HG02870 (cell line): ENCODE measurements at regions not wholly inside any gene's neighbourhood (a gene's known extent, or its start where the extent isn't known, plus 50 kb on each side); places are given as distances from the start of the nearest gene placed in this dataset.
"Not testable (repeated sequence)": the region's sequence is repeated elsewhere in the genome, so short reads cannot be mapped to it uniquely, and the experiment has no call there.

Experiments used
- ATAC-seq: cut with Tn5 transposase; IDR thresholded peaks from one replicate; pipeline ENCODE4 v1.9.1; 2021; ENCODE audit warnings: mild to moderate bottlenecking, moderate library complexity; ENCODE audit not compliant: unreplicated experiment

GRCh38 chr19:14328406-14328805, 52.8 kb upstream of the ADGRE5 start:
- no peak for ATAC-seq

- ATAC-seq: not testable (repeated sequence)
Measured at GRCh38 chr19:14327061-14327460, 54.2 kb upstream of the ADGRE5 start.

DNA sequence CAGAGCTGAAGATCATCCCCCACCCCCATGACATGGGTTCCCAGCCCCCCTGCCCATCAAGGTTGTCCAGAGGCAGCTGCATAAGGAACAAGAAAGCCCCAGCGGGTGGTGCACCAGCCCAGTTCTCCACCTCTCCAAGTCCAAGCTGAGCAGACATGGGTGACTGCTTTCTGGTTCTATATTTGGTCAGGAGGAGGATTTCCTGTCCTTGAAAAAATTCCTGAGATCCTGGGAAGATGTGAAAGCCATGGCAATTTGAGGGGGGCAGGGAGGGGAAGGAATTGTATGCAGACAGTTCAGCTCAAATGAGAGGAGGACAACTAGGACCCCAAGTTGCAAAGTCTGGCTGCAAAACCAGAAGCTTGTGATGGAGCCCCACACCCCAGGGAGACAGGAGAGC, 55.4 kb upstream of the ADGRE5 start:
- ATAC-seq: no peak

DNA sequence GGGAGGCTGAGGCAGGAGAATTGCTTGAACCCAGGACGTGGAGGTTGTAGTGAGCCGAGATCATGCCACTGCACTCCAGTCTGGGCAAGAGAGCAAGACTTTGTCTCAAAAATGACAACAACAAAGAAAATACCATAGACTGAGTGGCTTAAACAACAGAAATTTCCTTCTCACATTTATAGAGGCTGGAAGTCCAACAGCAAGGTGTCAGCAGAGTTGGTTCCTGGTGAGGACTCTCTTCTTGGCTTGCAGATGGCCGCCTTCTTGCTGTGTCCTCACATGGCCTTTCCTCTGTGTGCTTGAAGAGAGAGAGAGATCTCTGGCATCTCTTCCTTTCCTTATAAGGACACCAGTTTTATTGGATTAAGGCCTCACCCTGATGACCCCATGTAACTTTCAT, 56.1 kb upstream of the ADGRE5 start:
- ATAC-seq: no peak

- no peak for ATAC-seq
Measured at GRCh38 chr19:14322889-14323463, 58.3 kb upstream of the ADGRE5 start.

DNA sequence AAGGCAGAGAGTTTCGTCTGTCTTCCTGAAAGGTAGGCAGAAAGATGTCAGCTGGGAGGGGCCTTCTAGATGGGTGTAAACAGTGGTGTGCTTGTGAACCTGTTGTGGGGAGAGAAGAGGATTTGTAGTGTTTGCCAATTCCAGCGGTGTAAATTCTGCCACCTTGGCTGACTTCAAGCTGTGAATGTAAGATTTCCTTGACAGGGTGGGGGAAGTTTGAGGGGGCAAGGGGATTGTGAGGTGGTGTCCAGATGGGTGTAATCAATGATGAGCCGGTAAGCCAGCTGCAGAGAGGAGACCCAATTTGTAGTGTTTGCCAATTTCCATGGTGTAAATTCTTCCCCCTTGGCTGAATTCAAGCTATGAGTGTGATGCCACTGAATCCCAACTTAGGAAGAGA, 61.0 kb upstream of the ADGRE5 start:
- ATAC-seq: no peak

DNA sequence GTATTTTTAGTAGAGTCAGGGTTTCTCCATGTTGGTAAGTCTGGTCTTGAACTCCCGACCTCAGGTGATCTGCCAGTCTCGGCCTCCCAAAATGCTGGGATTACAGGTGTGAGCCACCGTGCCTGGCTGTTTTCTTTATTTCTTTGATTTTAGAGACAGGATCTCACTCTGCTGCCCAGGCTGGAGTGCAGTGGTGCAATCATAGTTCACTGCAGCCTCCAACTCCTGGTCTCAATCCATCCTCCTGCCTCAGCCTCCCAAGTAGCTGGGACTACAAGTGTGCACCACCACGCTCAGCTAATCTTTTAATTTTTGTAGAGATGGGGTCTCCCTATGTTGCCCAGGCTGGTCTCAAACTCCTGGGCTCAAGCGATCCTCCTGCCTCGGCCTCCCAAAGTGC, 61.5 kb upstream of the ADGRE5 start:
- not testable (repeated sequence) for ATAC-seq

GRCh38 chr19:14318873-14319272, 62.4 kb upstream of the ADGRE5 start:
- no peak for ATAC-seq

DNA sequence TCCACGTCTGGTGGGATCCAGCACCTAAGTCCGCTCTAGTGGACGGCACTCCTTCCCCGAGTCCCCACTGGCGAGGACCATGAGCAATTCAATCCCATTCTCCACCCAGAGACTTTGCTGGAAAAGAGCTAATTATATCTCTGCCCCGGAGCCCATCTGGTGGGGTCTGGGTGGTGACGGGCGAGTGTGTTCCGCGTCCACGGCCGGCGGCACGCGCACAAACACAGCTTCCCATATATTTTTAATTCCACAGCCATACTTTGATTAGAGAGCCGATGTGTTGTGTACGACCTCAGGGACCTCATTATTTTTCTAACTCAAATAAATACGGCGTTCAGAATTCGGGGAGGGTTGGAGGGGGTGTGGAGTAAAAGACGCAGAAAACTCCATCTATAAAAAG, 64.1 kb upstream of the ADGRE5 start:
- ATAC-seq: no peak

DNA sequence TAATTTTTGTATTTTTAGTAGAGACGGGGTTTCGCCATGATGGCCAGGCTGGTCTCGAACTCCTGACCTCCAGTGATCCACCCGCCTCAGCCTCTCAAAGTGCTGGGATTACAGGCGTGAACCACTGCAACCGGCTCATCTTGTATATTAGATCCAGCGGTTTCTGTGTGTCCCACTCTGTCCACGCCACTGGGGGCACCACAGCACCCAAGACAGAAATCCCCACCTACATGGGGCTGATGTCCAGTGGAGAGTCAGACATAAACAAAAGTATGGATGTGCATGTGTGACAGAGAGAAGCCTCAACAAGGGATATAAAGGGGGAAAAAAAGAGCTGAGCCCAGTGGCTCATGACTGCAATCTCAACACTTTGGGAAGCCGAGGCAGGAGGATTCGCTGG, 65.8 kb upstream of the ADGRE5 start:
- ATAC-seq: no peak

DNA sequence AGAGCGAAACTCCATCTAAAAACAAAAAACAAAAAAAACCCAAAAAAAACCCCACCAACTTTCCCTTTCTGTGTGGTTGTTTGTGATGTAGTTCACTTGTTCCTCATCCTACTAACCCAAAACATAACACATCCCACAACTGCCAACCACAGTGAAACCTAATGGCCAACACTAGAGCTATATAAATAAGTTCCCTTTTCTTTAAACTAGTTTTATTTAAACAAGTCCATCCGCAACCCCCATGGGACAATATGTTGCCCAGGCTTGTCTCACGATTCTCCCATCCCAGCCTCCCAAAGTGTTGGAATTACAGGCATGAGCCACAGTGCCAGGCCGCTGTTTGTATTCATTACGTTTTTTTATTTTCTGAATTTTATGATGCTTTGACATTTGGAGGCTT, 71.2 kb upstream of the ADGRE5 start:
- ATAC-seq: no peak

GRCh38 chr19:14305706-14306105, 75.5 kb upstream of the ADGRE5 start:
- no peak for ATAC-seq

GRCh38 chr19:14301150-14301549, 80.1 kb upstream of the ADGRE5 start:
- no peak for ATAC-seq

- ATAC-seq: no peak
Measured at GRCh38 chr19:14300303-14300702, 80.9 kb upstream of the ADGRE5 start.

- ATAC-seq: not testable (repeated sequence)
Measured at GRCh38 chr19:14299224-14299827, 81.9 kb upstream of the ADGRE5 start.

- ATAC-seq: not testable (repeated sequence)
Measured at GRCh38 chr19:14297883-14298576, 83.2 kb upstream of the ADGRE5 start.

DNA sequence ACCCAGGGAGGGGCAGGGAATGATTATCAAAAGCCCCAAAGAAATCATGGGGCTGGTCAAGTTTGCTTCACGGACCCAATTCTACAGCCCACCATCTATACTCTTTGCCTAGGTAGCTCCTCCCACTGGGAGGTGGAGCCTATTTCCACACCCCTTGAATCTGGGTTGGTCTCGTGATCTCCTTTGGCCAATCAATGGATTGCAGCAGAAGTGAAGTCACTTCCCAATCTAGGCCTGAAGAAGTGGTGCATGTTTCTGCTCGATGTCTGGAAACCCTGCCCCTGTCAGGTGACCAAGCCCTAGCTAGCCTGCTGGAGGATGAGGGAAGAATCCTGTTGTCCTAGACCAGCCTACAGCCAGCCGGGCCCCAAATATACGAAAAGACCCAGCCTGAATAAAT, 86.3 kb upstream of the ADGRE5 start:
- ATAC-seq: not testable (repeated sequence)

- ATAC-seq: not testable (repeated sequence)
Measured at GRCh38 chr19:14293816-14294170, 87.5 kb upstream of the ADGRE5 start.

DNA sequence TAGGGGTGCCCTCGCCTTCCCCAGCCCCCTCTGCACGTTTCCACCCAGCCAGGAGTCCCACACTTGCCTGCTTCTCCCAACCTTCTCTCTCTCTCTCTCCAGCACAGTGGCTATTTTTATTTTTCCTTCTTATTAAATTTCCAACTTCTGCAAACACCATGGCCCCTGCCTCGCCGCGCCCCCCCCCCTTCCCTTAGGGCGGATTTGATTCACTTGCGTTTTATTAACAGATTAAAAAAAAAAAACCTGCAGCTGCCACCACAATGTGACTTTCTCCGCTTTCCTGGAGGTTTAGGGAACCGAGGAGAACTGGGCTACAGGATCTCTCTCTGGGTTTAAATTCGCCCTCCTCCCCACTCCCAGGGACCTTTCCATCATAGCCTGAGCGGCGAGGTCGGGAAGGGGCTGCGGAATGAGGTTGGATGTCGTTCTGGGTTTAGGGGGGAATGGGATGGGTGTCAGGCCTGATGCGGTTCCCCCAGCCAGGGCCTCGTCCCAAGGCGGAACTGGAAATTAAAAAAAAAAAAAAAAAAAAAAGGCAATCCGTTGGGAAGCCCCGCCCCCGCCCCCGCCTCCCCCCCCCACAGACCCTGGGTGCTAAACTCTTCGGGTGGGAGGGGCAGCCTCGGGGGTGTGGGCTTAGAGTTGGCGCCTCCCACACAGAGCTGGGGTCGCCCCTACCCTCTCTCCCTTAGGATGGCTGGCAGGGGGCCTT, 87.3 kb upstream of the ADGRL1 start:
- ATAC-seq: not testable (repeated sequence)

DNA sequence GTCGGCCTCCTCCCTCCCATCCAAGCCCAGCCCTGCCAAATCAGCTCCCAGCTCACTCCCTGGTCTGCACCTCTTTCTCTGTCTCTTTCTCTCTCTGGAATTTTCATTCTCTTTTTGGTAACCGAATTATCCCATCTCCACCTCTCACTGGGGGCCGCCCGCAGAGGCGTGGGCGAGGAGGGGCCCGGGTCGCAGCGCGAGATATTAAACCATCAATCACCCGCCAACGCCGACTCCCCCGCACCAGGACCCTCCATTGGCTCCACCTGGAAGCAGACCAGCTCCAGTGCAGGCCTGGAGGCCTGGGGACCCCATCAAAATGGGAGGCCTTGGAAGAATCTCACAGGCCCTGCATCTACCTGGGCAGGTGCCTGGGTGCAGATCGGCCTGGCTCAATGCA, 83.8 kb upstream of the ADGRL1 start:
- not testable (repeated sequence) for ATAC-seq

- not testable (repeated sequence) for ATAC-seq
Measured at GRCh38 chr19:14287837-14288236, 81.9 kb upstream of the ADGRL1 start.

DNA sequence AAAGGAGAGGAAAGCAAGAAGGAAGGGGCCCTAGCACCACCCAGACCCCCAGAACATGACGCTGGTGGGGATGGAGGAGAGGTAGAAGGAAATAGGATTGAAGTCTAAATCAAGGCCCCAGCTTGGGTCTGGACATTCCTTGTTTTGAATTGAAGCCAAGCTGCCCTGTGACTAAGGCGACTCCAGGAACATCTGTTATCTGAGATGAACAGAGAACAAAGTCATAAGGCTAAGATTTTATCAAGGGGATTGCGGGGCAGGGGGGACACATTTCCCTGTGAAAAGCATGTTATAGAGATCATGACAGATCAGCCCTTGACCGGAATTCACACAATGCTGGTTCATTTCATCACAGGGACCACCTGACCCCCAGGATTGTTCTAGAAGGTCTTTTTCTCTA, 80.6 kb upstream of the ADGRL1 start:
- not testable (repeated sequence) for ATAC-seq
